Stimulated activated CD4-positive, alpha-beta T cell treated with anti-CD3 and anti-CD28 coated beads, Interleukin-1b, Interleukin-23, amount 100 ng/mL, for 24 hours (primary cell): ENCODE measurements at regions not wholly inside any gene's neighbourhood (a gene's known extent, or its start where the extent isn't known, plus 50 kb on each side); places are given as distances from the start of the nearest gene placed in this dataset.

Source experiments
- DNase-seq, 4 experiments: peaks; one replicate each; pipeline ENCODE4 v3.0.0-alpha.2; 2020; ENCODE audit warnings: low read depth in 4 of 4, low spot score in 1 of 4

DNA sequence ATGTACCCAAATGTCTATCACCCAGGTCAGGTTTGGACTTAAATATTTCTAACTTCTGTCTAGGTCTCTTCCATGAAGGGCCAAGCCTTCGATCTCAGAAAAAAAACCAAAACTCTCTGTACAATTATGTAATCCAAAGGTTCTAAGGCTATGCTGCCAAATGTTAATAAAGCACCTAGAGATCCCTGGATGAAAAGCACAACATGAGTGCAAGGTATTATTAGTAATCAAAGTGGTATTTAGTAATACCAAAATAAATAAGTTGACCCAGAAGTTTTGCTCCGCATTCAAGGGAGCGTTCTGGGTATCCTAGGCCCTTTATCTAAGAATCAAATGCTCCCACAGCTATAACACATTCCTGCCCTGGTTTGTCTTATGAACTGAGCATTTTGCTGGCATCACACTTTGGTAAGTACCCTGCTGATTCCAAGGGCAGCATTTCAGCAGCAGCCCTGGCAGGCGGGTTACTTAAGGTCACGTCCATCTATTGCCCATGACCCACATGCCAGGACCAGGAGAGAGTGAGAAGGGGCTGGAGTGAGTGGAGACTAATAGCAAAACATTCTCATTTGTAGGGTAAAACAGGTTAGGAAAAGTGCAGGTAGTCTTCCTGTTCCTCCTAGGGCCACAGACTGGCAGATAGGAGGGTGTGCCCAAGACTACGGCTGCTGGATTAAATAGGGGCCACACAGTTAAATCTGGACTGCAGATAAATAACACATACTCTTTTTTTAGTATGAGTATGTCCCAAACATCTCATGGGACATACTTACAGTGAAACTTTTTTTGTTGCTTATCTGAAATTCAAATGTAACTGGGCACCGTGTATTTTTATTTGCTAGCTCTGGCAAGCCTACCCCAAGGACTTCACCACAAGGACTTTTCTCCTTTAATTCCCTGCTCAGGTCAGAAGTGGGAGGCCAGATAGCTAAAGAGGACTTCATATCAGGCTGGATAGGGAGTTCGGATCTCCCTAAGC, 76.0 kb upstream of the SNRK start:
- DNase-seq, result no peak

DNA sequence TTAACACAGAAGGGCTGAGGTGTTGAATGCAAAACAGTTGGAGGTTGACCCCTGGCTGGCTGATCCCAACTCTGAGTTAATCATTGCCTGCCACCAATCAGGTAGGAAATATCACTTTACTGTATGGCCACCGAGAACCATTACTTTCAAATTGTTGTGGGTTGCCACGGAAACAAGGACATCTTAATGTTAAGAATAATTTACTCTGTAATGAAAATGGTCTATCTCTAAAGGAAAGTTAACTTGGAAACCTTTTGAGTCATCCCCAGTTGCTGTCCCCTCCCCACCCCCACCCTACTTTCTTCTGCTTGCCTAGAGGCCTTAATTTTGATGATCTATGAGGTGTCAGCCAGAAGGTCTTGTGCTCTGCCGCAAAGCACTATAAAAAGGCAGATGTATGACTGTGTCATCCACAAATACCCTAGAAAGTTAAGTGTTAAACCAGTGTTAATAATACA, 78.7 kb upstream of the SNRK start:
- DNase-seq, result no peak

DNA sequence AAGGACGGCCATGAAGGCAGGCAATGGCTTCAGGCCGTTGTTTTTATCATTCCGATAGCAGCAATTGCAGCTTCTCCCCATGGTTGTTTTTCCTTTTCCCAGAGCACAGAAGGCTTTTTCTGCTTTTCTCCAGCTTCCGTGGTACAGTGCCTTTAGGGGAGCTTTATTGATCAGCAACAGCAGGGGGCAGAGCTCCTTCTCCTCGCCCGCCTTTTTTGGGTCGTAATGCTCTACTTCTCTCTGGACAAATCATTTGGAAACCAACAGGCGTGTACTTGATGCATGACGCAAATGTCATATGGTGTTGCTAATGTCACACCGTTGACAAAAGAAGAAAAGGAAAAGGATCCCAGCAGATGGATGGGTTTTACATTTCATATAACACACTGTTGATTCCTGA, 79.7 kb upstream of the SNRK start:
- no peak for DNase-seq

DNA sequence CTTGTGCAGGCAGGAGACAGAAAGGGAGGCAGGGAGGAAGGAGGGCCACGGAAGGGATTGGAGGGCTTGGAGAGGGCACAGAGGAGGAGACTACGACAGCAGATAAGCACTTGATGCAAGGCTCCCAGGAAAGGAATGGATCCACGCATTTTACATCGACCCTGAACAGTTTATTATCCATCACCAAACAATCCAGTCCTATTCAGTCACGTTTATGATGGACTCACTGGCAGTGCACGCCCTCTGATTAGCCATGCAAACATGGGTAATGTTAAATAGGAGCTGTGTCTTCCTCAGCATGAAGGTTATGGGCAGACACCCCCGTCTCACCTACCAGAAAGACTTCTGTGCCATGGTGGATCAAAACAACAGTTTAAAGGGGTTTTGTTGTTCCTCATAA, 80.2 kb upstream of the SNRK start:
- DNase-seq, result no peak

DNA sequence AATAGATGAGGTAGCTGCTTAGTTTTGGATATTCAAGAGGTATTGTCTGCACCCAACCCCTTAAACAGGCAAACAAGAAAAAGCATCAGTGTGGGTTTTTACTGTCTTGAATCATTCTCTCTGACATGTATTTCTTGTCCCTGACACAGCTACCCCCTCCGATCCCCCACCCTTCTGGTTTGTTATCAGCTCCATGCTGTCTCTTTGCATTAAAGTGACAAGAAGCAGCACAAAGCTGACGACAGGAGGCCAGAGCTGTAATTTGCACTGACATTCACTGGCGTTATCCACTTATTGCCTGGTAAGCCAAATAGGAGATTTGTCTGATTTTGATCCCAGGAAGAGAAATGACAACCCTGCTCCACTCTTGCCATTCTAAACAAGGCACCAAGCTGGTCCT, 83.3 kb upstream of the SNRK start:
- DNase-seq, result no peak

DNA sequence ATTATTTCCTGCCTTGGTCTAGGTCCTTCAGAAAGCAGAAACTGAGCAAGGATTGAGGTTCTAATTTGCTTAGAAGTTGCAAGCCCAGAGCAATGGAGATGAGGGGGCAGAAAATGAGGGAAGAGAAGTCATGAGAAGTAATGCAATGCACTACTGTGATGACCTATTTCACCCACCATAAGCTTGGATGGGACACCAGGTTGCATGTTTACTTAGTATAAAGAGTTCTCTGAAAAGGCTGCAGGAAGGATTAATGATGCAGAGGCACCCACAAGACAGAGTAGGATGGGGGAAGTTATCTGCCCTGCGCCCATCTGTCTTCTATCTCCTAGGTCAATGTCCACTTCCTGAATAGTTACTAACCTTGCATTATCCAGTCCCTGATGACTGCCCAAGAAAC, 84.8 kb upstream of the SNRK start:
- DNase-seq, result no peak

DNA sequence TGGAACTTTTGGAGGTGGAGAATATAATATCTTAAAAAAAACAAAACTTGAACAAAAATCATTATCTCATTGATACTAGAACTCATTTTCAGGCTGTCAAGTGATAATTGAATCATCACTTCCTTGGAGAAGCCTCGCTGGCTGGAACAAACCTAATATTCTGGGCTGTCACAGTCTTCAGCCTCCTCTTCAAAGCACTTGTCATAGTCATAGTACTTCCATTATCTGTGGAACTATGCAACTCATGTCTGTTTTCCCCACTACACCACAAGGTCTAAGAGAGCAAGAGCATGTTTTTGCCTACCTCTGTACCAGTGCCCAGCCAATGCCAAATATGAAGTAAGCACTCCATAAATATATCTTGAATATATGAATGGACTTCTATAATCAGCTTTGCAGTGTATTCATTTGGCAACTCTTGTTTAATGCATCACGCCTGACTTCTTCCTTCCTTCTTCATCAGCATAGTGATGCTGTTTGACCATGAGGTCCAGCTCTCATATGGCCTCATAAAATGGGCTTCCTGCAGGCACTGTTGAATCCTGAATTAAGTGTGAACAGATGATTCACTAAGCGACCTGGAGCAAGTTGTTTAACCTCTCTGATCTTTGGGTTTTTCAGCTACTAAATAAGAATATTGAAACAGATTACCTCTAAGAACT, 86.6 kb upstream of the SNRK start:
- DNase-seq, result no peak

DNA sequence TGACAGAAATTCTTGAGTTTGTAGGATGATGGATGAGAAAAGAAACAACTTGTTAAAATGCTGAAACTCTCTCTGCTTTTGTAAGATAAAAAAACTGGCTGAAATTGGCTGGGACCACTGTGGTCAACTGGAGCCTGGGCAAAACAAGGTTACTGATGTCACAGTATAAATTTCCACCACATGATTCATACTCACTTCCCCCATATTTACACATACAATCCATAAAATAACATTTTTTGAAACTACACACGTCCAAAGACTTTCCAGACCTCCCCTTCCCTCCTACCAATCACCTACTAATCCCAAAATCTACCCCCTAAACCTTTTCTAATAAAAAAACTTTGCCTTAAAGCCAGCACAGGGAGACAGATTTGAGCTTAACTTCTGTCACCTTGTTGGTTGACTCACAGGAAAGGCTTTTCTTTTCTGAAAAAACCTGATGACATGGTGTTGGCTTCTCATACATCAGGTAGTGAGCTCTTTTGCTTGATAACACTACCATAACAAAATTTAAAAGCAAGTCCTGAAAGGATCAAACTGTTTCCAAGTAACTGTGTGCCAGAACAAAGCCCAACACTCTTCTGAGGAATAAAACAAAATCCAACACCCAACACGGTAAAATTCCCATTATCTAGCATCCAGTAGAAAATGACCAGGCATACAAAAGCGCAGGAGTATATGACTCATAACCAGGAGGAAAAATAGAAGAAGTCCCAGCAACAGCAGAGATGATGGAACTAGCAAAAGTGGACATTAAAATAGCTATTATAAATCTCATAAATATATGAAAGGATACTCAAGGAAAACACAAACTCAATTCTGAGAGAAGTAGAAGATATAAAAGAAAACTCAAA, 87.3 kb upstream of the SNRK start:
- DNase-seq, result no peak

DNA sequence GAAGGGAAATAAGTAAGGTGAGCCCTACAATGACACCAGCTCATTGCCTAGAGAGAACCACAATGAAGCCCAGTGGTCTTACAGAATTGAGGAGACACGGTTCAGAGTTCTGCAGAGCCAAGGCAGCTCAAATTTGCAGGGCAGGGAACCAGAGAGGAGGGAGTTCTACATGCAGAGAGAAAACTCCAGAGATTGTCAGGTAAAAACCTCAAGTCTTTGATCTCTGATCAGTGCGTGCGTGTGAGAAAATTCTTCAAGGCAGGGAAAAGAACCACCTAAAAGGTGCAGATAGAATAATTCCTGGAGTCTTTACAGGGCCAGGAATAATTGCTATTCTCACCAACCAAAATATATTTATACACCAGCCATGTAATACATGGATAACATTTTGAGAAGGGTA, 88.0 kb upstream of the SNRK start:
- DNase-seq, result no peak

DNA sequence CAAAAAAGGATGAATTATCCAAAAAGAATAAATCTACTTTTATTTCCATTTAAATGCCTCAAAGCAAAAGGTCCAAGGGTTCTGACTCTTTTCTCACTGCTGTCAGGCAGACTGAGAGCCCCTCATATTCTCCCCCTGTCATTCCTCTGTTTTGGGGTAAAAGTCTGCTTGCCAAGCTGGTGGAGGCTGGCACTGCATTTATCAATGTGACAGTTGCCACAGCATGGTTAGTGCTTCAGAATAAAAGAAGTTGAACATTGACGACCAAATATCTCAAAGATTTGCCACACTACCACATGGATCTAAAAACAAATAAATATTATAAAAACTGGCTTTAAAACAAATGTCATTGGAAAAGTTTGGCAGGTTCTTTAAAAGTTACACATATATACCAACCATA, 89.2 kb upstream of the SNRK start:
- no peak for DNase-seq

DNA sequence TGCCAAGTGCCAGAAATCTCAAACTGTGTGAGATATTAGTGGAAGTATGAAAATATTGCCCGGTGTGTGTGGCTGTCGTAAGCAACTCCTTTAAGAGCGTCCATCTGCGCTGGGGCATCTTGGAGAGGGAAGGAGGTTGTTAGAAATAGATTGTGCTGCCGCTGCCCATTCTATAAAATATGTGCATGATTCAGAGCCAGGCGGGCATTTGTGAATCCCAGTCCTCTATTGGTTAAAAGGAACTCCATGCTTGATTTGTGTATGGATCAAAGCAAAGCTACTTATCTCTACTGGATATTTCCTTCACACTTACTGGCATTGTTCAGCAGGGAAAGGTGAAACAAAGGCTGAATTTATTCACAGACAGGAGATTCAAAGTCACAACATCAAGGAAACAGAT, 89.6 kb upstream of the SNRK start:
- DNase-seq, result no peak

DNA sequence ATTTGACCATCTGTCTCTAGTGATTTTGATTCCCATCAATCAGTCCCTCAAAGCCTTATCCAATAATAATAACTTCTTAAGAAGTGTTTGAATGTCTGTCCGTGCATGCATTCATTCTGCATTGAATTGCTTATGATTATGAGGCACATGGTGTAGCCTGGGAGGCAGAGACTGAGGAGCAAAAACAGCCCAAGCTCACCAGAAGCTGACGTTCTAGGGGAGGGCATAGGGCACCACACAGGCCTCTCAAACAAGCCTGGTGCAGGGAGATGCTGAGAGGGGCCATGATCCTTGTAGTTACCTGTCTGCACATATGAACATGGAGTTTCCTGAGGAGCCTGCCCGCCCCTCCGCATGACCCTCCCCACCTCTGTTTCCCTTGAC, 89.2 kb upstream of the POMGNT2 start:
- DNase-seq, result no peak

DNA sequence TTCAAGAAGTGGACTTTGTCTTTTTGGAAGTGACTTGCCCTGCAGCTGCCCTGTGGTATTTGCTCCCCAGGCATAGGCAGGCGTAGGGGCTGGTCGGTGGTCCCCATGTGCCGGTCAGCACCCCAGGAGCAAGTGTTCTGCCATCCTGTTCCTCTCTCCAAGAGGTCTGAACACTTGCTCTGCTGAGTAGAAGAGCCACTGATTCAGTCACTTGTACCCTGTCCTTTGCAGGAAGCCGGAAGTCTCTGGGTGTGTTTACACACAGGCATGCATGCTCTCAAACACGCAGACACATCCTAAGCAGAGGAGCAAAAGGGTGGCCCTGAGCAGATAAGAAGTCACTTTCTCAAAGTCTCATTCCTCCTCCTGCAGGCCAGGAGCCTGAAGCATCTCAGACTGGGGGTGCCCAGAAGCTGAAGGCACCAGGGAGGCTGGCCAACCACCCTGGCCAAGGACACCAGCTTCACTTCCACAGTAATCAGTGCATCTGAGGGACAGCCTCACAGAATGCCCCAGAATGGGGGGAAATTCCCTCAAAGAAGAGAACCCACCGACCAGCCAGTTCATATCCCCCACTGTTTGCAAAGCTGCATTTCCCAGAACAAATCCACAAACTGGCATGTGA, 88.7 kb upstream of the POMGNT2 start:
- DNase-seq, result no peak

DNA sequence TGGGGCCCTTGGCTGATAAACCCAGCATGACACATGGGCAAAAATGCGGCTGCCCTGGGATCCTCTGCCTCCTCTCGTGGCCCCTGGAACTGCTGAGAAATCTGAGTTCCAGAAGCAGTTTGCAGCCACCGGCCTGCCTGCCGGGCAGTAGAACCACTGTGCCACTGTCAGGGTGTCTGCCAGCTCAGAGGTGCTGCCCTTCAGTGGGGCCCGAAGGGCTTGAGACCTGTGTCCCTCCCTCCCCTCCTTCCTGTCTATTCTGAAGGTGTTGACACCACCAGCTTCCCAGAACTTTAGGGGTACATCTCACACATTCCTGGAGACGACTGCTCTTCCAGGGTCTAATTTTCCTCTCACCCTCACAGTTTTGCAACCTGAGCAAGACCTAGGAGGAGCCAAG, 88.2 kb upstream of the POMGNT2 start:
- DNase-seq, result no peak

DNA sequence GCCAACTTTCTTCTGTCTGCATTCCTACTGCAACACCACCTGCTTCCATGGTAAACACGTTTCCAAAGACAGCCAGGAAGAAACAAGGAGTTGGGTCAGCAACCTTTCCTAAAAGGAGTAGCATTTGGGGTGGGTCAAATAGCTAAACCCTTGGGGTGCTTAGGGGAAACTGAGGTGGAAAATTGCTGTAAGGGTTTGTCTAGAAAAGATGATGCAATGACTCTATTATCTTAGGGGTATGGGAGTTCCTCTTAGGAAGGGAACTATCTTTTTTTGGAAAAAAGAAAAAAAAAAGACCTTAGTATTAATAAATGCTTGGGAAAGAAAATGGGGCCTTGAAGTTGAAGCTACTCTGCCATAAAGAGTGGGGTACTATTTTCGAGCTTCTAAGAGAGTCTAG, 86.1 kb upstream of the POMGNT2 start:
- no peak for DNase-seq

DNA sequence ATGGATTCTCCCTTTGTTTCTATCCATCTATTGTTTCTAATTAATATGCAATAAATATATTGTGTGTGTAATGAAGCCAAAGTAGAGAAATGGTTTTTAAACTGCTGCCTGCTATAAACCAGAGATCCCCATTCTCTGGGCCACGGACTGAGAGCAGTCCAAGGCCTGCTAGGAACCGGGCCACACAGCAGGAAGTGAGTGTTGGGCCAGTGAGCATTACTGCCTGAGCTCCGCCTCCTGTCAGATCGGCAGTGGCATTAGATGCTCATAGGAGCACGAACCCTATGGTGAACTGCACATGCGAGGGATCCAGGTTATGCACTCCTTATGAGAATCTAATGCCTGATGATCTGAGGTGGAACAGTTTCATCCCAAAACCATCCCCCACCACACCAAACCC, 85.2 kb upstream of the POMGNT2 start:
- no peak for DNase-seq

DNA sequence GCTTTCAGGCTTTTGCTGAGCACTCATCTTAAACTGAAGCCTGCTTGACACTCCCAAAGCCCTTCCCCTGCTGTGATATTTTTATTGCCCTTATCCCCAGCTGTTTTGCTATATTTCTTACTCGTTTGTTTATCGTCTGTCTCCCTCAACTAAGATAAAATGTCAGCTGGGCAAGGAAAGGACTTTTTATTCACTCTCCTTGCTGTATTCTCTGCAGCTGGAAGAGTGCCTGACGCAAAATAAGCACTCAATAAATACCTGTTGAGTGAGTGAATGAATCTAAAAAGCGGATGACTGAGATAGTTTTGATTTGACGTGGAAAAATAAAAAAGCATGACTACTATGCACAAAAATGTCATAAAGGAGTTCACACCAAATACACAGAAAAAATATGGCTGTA, 84.8 kb upstream of the POMGNT2 start:
- DNase-seq, result no peak

DNA sequence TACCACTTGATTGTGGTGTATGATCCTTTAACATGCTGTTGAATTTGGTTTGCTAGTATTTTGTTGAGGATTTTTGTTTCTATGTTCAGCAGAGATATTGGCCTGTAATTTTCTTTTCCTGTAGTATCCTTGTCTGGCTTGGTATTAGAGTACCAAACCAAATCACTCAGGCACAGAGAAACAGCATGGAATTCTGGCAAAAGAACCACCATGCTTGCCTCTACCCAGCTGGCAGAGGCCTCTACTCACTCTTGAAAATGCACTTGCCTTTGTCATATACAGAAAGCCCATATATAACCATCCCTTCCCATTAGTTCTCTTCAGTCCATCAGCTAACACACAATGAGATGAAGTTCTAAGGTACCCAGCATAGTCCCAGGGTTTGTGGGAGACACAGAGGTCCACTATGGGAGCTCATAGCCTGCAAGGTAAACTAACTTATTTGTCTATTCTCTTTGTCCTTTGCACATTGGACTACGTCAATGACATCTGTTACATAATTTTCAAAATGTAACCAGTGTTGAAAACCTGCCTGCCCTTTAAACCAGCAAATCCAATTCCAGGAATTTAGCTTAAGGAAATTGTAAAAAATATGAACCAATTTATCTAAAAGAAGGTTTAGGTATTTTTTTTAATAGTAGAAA, 82.1 kb upstream of the POMGNT2 start:
- no peak for DNase-seq

DNA sequence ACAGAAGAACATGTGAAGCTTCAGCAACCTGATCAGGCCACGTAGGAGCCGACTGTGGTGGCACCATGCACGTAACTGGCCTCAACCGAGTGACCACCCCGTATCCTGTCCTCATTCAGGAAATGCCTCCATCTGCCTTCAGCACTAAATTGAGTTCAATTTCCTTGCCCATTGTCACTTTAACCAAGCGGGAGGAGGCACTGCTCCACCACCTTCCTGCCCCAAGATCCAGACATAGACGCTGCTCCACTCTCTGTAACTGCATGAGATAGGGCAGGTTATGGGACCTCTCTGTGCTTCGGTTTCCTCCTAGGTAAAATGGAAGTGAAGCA, 80.1 kb upstream of the POMGNT2 start:
- no peak for DNase-seq

DNA sequence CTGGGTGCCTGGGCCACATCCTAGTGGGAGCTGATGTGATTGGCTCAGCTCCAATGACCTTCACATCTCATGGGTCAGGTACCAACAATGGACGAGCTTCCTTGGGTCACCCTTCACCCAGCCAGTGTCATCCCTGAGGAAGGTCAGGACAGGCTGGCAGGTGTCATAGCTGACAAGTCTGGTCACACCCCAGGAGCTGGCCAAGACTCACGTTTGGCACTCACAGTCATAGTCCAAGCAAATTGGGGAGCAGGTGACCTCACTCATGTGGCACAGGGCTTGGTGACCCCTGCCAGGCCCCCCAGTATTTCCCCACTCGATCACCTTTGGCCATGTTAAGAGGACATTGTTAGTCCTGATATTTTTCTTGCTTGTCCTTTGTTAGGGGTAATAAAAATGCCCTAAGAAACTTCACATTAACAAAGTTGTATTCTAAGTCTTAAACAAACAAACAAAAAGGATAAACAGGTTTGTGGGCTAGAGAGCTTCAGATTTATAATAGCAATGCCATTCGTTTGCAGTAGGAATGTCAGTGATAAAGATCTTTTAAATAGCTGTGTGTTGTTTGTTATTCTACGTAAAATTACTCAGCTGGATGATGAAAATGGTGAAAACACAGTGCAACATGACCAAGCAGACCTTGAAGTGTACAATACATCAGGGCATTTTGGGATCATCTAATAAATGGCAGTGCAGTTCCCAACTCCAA, 79.5 kb upstream of the POMGNT2 start:
- no peak for DNase-seq
